Ovary (tissue), 7 donors: ENCODE measurements at regions not wholly inside any gene's neighbourhood (a gene's known extent, or its start where the extent isn't known, plus 50 kb on each side); places are given as distances from the start of the nearest gene placed in this dataset.

ENCODE experiments used
- DNase-seq, 5 donors: peaks; one replicate each; pipeline ENCODE4 v3.0.0-alpha.2; 2019 to 2020
- H3K27ac ChIP-seq, 2 donors: fragments of 200-600 bp; one replicate each; pipeline versions ENCODE4 v1.5.1 to v1.8.0; 2019 to 2022
- H3K27me3 ChIP-seq: fragments of 200-600 bp; one replicate; pipeline ENCODE4 v1.8.0; 2022
- H3K36me3 ChIP-seq: fragments of 200-600 bp; sonication (generic); one replicate; pipeline ENCODE4 v1.5.1; 2019
- H3K4me1 ChIP-seq: one replicate; pipeline ENCODE4 v1.8.1; 2013; ENCODE audit warnings: mild to moderate bottlenecking, moderate library complexity; ENCODE audit not compliant: insufficient read depth
- H3K4me3 ChIP-seq: fragments of 200-600 bp; sonication (generic); one replicate; pipeline ENCODE4 v1.5.1; 2017
- H3K9me3 ChIP-seq, 2 donors: fragments of 200-600 bp in 1 of 2; sonication (generic) in 1 of 2; one replicate each; pipeline versions ENCODE4 v1.5.1 to v1.8.1; 2013 to 2019; ENCODE audit warnings: mild to moderate bottlenecking in 1 of 2, moderate library complexity in 1 of 2
- CTCF ChIP-seq, 3 donors: fragments of 450-650 bp in 2 of 3; fragments of 200-600 bp in 1 of 3; IDR thresholded peaks; one replicate each; pipeline versions ENCODE4 v1.5.1 to v1.8.0; 2016 to 2022; ENCODE audit warnings: antibody characterized with exemption in 3 of 3, mild to moderate bottlenecking in 1 of 3
- EP300 ChIP-seq: sonication (generic); formaldehyde crosslinking; IDR thresholded peaks from one replicate; pipeline ENCODE4 v1.6.1; 2017; ENCODE audit warnings: antibody characterized with exemption
- POLR2A ChIP-seq: fragments of 450-650 bp; IDR thresholded peaks from one replicate; pipeline ENCODE4 v1.6.1; 2017; ENCODE audit warnings: antibody characterized with exemption, mild to moderate bottlenecking, moderate library complexity
- WGBS, 3 donors: extraction: QIAGEN DNeasy Blood & Tissue Kit in 1 of 3; methylation state at CpG; one replicate each; pipeline versions ENCODE4 v1.1.5 to v1.1.7; 2013 to 2017; 5-methylcytosine and 5-hydroxymethylcytosine counted together
- intact Hi-C, 4 donors: fragments of 100-400 bp; cut with DNase I; formaldehyde crosslinking; loops; one replicate each; pipeline versions ENCODE4 v1.11.0 to v1.15.1; 2022 to 2023
- donor health status: DM: no; HTN: no; CAD: no; lungs with moderate emphysema.
- donor health status: DM: no; HTN: no; CAD: no.
- donor health status: Bipolar disorder and iron deficiency.
- donor health status: DM: no; HTN: no; CAD: no.
- donor health status: DM: yes; HTN: yes; CAD: no.

- Histone ChIP-seq H3K27ac (no peak overlapping the region), H3K4me3 (no peak overlapping the region), H3K9me3 (no peaks in the 10 kb centered on the region), H3K27me3 (no peaks in the 10 kb centered on the region), H3K4me1 (peaks cover 5% of the 10 kb centered on the region), H3K36me3 (no peaks in the 10 kb centered on the region)
- DNase-seq = no peak
- intact Hi-C loops = no loop called here
- no peak for TF ChIP-seq POLR2A
- WGBS, 3 donors = 95 to 97% (median 96%) methylated on average over 2 of the region's 2 CpGs
Measured at GRCh38 chr10:33385686-33386085, 51.2 kb upstream of the NRP1 start.

DNA sequence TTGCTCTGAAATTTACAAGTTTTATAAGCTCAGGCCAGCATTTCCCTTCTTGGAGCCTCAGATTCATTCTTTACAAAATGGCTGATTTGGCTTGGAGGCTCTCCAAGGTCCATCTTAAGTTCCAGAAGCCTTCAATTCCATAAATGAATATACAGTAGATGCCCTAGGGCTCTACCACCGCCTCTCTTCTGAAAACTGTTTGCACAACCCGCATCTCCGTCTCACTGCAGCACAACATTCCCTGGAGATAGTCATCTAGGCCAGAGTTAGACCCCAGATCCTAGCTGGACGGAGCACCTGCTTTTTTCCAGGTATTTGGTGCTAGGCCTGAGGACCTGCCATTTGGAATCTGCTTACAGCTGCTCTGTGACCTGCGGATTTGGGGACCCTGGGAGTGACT, 50.5 kb upstream of the NRP1 start:
- Histone ChIP-seq H3K36me3 (no peaks in the 10 kb centered on the region), H3K4me1 (peaks cover 5% of the 10 kb centered on the region), H3K27ac (no peak overlapping the region), H3K9me3 (no peaks in the 10 kb centered on the region), H3K27me3 (no peaks in the 10 kb centered on the region), H3K4me3 (no peak overlapping the region)
- WGBS, 3 donors = 96 to 99% (median 97%) methylated on average over 5 of the region's 5 CpGs
- TF ChIP-seq POLR2A (no peak), CTCF (IDR thresholded peaks at IDR 0.05) (no peak), EP300 (no peak)
- intact Hi-C loops = no loop called here
- DNase-seq = no peak
